ENCODE measurements at regions not wholly inside any gene's neighbourhood (a gene's known extent, or its start where the extent isn't known, plus 50 kb on each side); places are given as distances from the start of the nearest gene placed in this dataset.

DNA sequence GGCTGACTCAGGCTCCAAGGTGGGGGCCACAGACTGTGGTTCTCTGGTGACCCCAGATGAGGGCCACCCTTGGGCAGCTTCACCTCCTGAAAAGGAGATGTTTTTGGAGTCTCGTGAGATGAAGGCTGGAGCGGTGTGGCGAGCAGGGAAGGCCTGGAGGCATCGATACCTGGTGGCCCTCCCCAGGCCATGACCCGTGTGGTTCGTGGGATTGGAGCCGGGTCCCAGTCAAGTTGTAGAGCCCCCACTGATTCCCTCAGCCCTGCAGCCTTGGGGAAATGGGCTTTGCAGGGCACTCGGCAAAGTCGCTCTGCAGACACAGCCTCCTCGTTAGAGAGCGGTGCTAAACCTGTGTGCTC is 1083.4 kb downstream of the BRD1 start:
- TF ChIP-seq ZFP3 (CRISPR knock-in tag; IDR thresholded peaks at IDR 0.05) (no peak), TOX (CRISPR knock-in tag; IDR thresholded peaks at IDR 0.05; ENCODE audit: borderline replicate concordance) (no peak), RARB (CRISPR knock-in tag; IDR thresholded peaks at IDR 0.05) (no peak)
- TF ChIP-seq, protein P1, sequence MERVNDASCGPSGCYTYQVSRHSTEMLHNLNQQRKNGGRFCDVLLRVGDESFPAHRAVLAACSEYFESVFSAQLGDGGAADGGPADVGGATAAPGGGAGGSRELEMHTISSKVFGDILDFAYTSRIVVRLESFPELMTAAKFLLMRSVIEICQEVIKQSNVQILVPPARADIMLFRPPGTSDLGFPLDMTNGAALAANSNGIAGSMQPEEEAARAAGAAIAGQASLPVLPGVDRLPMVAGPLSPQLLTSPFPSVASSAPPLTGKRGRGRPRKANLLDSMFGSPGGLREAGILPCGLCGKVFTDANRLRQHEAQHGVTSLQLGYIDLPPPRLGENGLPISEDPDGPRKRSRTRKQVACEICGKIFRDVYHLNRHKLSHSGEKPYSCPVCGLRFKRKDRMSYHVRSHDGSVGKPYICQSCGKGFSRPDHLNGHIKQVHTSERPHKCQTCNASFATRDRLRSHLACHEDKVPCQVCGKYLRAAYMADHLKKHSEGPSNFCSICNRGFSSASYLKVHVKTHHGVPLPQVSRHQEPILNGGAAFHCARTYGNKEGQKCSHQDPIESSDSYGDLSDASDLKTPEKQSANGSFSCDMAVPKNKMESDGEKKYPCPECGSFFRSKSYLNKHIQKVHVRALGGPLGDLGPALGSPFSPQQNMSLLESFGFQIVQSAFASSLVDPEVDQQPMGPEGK (CRISPR knock-in tag; IDR thresholded peaks at IDR 0.05; ENCODE audit: borderline replicate concordance): no peak
- TF ChIP-seq, protein P2, sequence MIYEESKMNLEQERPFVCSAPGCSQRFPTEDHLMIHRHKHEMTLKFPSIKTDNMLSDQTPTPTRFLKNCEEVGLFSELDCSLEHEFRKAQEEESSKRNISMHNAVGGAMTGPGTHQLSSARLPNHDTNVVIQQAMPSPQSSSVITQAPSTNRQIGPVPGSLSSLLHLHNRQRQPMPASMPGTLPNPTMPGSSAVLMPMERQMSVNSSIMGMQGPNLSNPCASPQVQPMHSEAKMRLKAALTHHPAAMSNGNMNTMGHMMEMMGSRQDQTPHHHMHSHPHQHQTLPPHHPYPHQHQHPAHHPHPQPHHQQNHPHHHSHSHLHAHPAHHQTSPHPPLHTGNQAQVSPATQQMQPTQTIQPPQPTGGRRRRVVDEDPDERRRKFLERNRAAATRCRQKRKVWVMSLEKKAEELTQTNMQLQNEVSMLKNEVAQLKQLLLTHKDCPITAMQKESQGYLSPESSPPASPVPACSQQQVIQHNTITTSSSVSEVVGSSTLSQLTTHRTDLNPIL (CRISPR knock-in tag; IDR thresholded peaks at IDR 0.05; ENCODE audit: low read depth): no peak
- TF ChIP-seq, protein P3, sequence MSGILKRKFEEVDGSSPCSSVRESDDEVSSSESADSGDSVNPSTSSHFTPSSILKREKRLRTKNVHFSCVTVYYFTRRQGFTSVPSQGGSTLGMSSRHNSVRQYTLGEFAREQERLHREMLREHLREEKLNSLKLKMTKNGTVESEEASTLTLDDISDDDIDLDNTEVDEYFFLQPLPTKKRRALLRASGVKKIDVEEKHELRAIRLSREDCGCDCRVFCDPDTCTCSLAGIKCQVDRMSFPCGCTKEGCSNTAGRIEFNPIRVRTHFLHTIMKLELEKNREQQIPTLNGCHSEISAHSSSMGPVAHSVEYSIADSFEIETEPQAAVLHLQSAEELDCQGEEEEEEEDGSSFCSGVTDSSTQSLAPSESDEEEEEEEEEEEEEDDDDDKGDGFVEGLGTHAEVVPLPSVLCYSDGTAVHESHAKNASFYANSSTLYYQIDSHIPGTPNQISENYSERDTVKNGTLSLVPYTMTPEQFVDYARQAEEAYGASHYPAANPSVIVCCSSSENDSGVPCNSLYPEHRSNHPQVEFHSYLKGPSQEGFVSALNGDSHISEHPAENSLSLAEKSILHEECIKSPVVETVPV (CRISPR knock-in tag; IDR thresholded peaks at IDR 0.05): no peak

Data from SK-N-SH treated with all-trans-retinoic acid at 6 μM for 48 hours (cell line).